Muscle of leg (tissue), 3 donors: ENCODE measurements at regions not wholly inside any gene's neighbourhood (a gene's known extent, or its start where the extent isn't known, plus 50 kb on each side); places are given as distances from the start of the nearest gene placed in this dataset.

Experiments
- DNase-seq: peaks from one replicate; pipeline ENCODE4 v3.0.0; 2013
- H3K27ac ChIP-seq: one replicate; pipeline ENCODE4 v1.5.1; 2013; ENCODE audit warnings: mild to moderate bottlenecking, low read length, control low read depth
- H3K27me3 ChIP-seq: one replicate; pipeline ENCODE4 v1.6.1; 2013; ENCODE audit warnings: low read length; ENCODE audit not compliant: control insufficient read depth, insufficient read depth
- H3K36me3 ChIP-seq: one replicate; pipeline ENCODE4 v1.6.1; 2013; ENCODE audit warnings: low read length; ENCODE audit not compliant: control insufficient read depth, insufficient read depth
- H3K4me1 ChIP-seq: one replicate; pipeline ENCODE4 v1.6.1; 2013; ENCODE audit warnings: low read length; ENCODE audit not compliant: control insufficient read depth, insufficient read depth
- H3K4me3 ChIP-seq: one replicate; pipeline ENCODE4 v1.5.1; 2013; ENCODE audit warnings: low read length, control low read depth
- H3K9me3 ChIP-seq: replicated peaks from 2 replicates; pipeline ENCODE4 v1.6.1; 2013; ENCODE audit warnings: low read depth, low read length; ENCODE audit not compliant: control insufficient read depth
- WGBS: methylation state at CpG from one replicate; pipeline ENCODE4 v1.1.5; 2013; ENCODE audit warnings: missing lambda C conversion rate; ENCODE audit not compliant: insufficient coverage; 5-methylcytosine and 5-hydroxymethylcytosine counted together

- H3K4me1 ChIP-seq, result no peaks in the 10 kb centered on the region
- 91% methylated on average over 3 of the region's 8 CpGs for WGBS
- peaks cover 6% of the 10 kb centered on the region for H3K9me3 ChIP-seq
- H3K27ac ChIP-seq, result no peak overlapping the region
- H3K4me3 ChIP-seq, result no peak overlapping the region
- no peaks in the 10 kb centered on the region for H3K36me3 ChIP-seq
- no peak for DNase-seq
- H3K27me3 ChIP-seq, result no peaks in the 10 kb centered on the region
Observed at GRCh38 chr22:48234011-48234410, 1471.6 kb downstream of the TBC1D22A start.

DNA sequence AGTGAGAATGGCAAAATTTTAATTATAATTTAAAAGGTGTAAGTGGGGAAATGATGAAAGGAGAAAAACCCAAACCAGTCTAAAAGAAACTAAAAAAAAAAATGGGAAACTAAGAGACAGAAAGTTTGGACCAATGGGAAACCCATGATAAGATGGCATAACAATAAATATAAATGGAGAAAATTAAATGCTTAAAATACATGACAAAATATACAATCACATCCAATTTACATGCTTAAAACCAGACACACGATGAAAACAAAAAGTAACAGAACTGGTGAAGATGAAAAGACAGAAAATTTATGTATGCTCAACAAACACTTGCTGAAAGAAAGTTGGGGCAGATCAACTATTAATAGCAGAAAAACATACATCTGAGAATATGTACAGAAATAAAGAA, 1471.1 kb downstream of the TBC1D22A start:
- Histone ChIP-seq H3K36me3 (no peaks in the 10 kb centered on the region), H3K4me1 (no peaks in the 10 kb centered on the region), H3K9me3 (peaks cover 6% of the 10 kb centered on the region), H3K4me3 (no peak overlapping the region), H3K27me3 (no peaks in the 10 kb centered on the region), H3K27ac (no peak overlapping the region)
- WGBS, result no CpG with 5 or more reads among the region's 1 CpG
- DNase-seq, result no peak

DNA sequence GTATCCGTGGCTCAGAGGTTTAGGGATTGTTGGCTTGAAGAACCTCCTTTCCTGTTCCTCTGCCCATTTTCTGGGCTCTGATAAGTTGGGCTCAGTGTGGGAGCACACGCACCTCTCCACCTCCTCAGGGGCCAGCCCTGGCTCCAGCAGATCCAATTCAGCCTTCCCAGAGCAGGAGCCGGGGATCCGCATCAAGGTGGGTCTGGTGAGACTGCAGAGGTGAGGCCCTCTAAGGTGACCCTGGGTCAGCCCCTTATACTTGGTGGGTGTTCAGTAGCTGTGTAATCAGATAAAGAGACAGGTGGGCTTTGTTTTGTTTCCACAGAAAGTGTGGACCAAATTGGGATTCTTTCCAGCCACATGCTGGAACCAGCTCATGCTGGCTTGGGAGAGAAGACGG, 1466.0 kb downstream of the TBC1D22A start:
- H3K27me3 ChIP-seq, result peaks cover 3% of the 10 kb centered on the region
- WGBS, result 40% methylated on average over 1 of the region's 5 CpGs
- H3K36me3 ChIP-seq, result no peaks in the 10 kb centered on the region
- no peak for DNase-seq
- H3K4me3 ChIP-seq, result no peak overlapping the region
- H3K9me3 ChIP-seq, result peaks cover 2% of the 10 kb centered on the region
- no peaks in the 10 kb centered on the region for H3K4me1 ChIP-seq
- no peak overlapping the region for H3K27ac ChIP-seq

- DNase-seq, result no peak
- H3K9me3 ChIP-seq, result no peaks in the 10 kb centered on the region
- WGBS, result 84% methylated on average over 4 of the region's 4 CpGs
- no peaks in the 10 kb centered on the region for H3K36me3 ChIP-seq
- no peak overlapping the region for H3K4me3 ChIP-seq
- peaks cover 3% of the 10 kb centered on the region for H3K27me3 ChIP-seq
- H3K4me1 ChIP-seq, result no peaks in the 10 kb centered on the region
- no peak overlapping the region for H3K27ac ChIP-seq
Observed at GRCh38 chr22:48227341-48228018, 1465.0 kb downstream of the TBC1D22A start.

DNA sequence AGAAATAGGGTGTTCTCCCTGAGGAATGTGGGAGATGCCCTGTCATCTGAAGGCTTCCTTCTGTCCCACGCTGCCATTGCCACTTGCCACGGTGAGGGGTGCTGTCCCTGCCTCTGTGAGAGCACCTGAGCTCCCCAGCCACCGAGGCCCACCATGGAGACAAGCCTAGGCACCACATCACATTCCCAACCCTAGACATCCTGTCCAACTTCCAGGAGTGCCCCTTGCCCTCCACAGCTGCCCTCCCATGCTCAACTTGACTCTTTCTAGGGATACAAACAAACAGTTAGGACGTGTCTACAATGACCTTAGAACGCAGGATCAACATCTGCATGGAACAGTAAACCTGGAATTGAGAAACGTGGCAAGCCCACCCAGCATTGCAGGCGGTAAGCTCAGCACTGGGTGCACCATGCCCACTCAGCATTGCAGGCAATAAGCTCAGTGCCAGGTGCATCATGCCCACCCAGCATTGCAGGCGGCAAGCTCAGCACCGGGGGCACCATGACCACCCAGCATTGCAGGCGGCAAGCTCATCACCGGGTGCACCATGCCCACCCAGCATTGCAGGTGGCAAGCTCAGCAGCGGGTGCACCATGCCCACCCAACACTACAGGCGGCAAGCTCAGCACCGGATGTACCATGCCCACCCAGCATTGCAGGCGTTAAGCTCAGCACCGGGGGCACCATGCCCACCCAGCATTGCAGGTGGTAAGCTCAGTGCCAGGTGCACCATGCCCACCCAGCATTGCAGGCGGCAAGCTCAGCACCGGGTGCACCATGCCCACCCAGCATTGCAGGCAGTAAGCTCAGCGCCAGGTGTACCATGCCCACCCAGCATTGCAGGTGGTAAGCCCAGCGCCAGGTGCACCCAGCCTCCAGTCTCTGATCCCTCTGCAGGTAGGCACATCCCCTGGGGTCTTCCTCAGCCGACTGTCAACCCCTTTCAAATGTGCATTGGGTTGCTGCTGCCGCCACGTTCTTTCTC, 1463.9 kb downstream of the TBC1D22A start:
- Histone ChIP-seq H3K4me3 (no peak overlapping the region), H3K36me3 (no peaks in the 10 kb centered on the region), H3K27ac (no peak overlapping the region), H3K4me1 (no peaks in the 10 kb centered on the region), H3K9me3 (no peaks in the 10 kb centered on the region), H3K27me3 (peaks cover 3% of the 10 kb centered on the region)
- 86% methylated on average over 22 of the region's 23 CpGs for WGBS
- no peak for DNase-seq

DNA sequence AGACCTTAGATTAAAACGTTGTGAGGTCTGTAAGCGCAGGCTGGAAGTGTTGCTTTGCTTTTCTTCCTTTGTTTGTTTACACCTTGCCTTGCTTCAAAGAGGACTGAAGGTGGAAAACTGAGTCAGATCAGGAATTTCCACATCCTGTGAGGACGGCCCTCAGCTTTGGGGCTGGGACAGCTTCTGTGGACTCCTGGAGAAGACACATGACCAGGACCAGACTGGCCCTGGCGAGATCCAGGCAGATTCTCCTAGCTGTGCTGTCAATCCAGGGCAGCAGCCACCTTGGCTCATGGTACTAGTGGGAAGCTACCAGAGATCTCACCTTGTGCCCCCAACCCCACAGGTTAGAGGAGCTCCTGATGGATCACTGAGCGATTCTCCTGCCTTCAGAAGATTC, 1461.9 kb downstream of the TBC1D22A start:
- no peak overlapping the region for H3K27ac ChIP-seq
- WGBS, result 69% methylated on average over 4 of the region's 5 CpGs
- DNase-seq, result no peak
- H3K9me3 ChIP-seq, result no peaks in the 10 kb centered on the region
- H3K4me1 ChIP-seq, result no peaks in the 10 kb centered on the region
- H3K36me3 ChIP-seq, result no peaks in the 10 kb centered on the region
- no peak overlapping the region for H3K4me3 ChIP-seq
- peaks cover 3% of the 10 kb centered on the region for H3K27me3 ChIP-seq

GRCh38 chr22:48223488-48224190, 1461.2 kb downstream of the TBC1D22A start:
- 65% methylated on average over 5 of the region's 7 CpGs for WGBS
- no peak for DNase-seq
- peaks cover 5% of the 10 kb centered on the region for H3K27me3 ChIP-seq

DNA sequence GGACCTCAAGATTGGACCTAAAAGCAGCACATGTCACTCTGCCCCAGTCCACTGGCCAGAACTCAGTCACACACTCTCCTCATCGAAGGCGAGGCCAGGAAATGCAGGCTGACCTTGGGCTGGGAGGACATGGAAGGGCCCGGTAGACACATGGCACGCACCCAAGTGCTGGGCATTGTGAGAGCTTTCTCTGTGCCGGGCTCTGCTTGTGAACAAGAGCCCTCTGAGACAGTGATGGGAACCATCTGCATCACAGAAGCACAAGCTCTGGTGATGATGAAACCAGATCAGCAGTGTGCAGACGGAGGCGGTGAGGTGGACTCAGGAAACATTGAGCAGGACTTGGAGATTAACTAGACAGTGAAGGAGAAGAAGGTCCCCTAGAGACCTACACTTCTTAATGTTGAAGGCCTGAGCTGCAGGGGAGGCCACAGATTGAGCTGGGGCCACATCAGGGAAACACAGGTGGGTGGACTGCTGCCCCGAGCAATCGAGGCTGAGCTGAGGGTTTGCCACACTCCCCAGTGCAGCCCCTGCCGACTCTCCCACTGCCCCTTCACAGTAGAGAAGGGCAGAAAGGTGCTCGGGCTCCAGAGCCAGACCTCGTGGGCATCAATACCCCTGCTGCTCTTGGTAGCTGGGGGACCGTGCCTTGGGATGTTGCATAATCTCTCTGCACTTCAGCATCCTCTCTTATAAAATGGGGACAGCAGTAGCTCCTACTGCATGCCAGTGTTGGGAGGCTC, 1460.5 kb downstream of the TBC1D22A start:
- DNase-seq, result no peak
- no peaks in the 10 kb centered on the region for H3K4me1 ChIP-seq
- 73% methylated on average over 5 of the region's 13 CpGs for WGBS
- no peak overlapping the region for H3K27ac ChIP-seq
- H3K27me3 ChIP-seq, result peaks cover 5% of the 10 kb centered on the region
- no peaks in the 10 kb centered on the region for H3K9me3 ChIP-seq
- no peak overlapping the region for H3K4me3 ChIP-seq
- no peaks in the 10 kb centered on the region for H3K36me3 ChIP-seq

More at GRCh38 chr22:48223488-48224190, 1461.2 kb downstream of the TBC1D22A start:
- no peaks in the 10 kb centered on the region for H3K36me3 ChIP-seq
- no peak overlapping the region for H3K4me3 ChIP-seq
- no peaks in the 10 kb centered on the region for H3K9me3 ChIP-seq
- no peaks in the 10 kb centered on the region for H3K4me1 ChIP-seq
- H3K27ac ChIP-seq, result no peak overlapping the region

- 22% methylated on average over 1 of the region's 7 CpGs for WGBS
- no peaks in the 10 kb centered on the region for H3K36me3 ChIP-seq
- H3K9me3 ChIP-seq, result no peaks in the 10 kb centered on the region
- no peak overlapping the region for H3K4me3 ChIP-seq
- no peaks in the 10 kb centered on the region for H3K4me1 ChIP-seq
- H3K27me3 ChIP-seq, result peaks cover 8% of the 10 kb centered on the region
- H3K27ac ChIP-seq, result no peak overlapping the region
- no peak for DNase-seq
Observed at GRCh38 chr22:48218889-48219420, 1456.5 kb downstream of the TBC1D22A start.
